Brain microvascular endothelial cell (primary cell): ENCODE measurements at regions not wholly inside any gene's neighbourhood (a gene's known extent, or its start where the extent isn't known, plus 50 kb on each side); places are given as distances from the start of the nearest gene placed in this dataset.

Experiments used
- DNase-seq: peaks from one replicate; pipeline ENCODE4 v3.0.0-alpha.2; 2020
- H3K27ac ChIP-seq: fragments of 250-450 bp; sonication (Bioruptor Pico); 2 replicates; pipeline ENCODE4 v1.5.1; 2020; ENCODE audit warnings: mild to moderate bottlenecking, moderate library complexity
- H3K27me3 ChIP-seq: fragments of 250-450 bp; sonication (Bioruptor Pico); replicated peaks from 2 replicates; pipeline ENCODE4 v1.5.1; 2020; ENCODE audit warnings: mild to moderate bottlenecking
- H3K36me3 ChIP-seq: fragments of 250-450 bp; sonication (Bioruptor Pico); replicated peaks from 2 replicates; pipeline ENCODE4 v1.5.1; 2020; ENCODE audit warnings: mild to moderate bottlenecking
- H3K4me3 ChIP-seq: 2 replicates; pipeline ENCODE4 v1.5.1; 2011; ENCODE audit warnings: low read depth, mild to moderate bottlenecking, control low read depth, low read length, moderate library complexity
- in situ Hi-C: cut with HindIII; loops from 2 replicates; pipeline ENCODE4 v1.10.0; 2017; ENCODE audit warnings: low sequenced_read_pairs, low pct_ligation_motif_present
- TF ChIP-seq, protein P1 (sequence below): IDR thresholded peaks from 2 replicates; pipeline ENCODE4 v1.5.1; 2011; ENCODE audit warnings: low read depth, mild to moderate bottlenecking, moderate library complexity, low read length, control low read depth, inconsistent platforms; ENCODE audit errors: missing control alignments

DNA sequence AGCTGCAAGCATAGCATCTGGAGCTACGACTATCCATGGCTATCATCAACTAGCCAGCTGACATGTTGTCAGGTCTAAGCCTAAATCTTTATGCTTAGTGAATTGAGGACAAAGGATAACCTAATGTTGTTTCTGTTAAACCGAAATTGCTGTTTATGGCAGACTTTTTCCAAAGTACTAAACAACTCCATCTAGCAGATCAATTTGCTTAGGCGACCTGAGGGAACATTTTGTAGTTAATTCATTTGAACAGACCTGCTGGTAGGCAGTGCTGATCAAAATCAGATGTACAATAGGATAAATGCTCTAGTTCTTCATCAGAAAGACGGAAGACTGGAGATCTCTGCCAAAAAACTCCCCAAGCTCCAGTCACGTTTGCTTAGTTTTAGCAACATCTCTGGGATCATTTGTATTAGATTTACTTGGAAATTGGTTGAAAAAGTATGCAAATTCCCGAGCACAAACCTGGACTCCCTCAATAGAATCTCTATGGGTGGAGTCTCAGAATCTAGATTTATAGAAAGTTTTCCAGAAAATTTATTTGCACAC lies 301.6 kb upstream of the NRP1 start:
- Histone ChIP-seq H3K36me3 (no peaks in the 10 kb centered on the region), H3K4me3 (no peak overlapping the region), H3K27ac (no peak overlapping the region), H3K27me3 (no peaks in the 10 kb centered on the region)
- TF ChIP-seq, protein P1, sequence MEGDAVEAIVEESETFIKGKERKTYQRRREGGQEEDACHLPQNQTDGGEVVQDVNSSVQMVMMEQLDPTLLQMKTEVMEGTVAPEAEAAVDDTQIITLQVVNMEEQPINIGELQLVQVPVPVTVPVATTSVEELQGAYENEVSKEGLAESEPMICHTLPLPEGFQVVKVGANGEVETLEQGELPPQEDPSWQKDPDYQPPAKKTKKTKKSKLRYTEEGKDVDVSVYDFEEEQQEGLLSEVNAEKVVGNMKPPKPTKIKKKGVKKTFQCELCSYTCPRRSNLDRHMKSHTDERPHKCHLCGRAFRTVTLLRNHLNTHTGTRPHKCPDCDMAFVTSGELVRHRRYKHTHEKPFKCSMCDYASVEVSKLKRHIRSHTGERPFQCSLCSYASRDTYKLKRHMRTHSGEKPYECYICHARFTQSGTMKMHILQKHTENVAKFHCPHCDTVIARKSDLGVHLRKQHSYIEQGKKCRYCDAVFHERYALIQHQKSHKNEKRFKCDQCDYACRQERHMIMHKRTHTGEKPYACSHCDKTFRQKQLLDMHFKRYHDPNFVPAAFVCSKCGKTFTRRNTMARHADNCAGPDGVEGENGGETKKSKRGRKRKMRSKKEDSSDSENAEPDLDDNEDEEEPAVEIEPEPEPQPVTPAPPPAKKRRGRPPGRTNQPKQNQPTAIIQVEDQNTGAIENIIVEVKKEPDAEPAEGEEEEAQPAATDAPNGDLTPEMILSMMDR = no peak
- in situ Hi-C loops = no loop called here
- no peak for DNase-seq

- no peaks in the 10 kb centered on the region for H3K27me3 ChIP-seq
These were observed 298.0 kb upstream of the NRP1 start for GRCh38 chr10:33632432-33632831.

DNA sequence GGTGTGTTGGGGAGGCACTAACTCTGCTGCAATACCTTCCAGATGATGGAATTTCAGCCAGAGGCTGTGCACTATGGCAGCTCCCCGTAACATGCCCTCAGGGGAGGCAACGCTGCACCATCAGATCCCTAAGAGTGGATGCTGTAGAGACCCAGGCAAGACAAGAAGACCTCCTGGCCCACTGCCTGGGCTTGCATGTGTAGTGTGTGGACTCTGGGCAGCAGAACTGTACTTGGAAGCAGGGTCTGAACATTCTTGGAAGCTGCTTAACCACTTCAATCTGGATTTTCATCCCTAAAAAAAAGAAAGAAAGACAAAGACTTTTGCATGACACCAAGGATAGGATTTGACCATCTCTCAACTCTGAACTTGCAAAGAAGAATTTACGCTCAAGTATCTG lies 297.5 kb upstream of the NRP1 start:
- TF ChIP-seq, protein P1 = no peak
- H3K27me3 ChIP-seq = no peaks in the 10 kb centered on the region
- in situ Hi-C loops = no loop called here
- no peak overlapping the region for H3K4me3 ChIP-seq
- H3K36me3 ChIP-seq = no peaks in the 10 kb centered on the region
- no peak for DNase-seq
- no peak overlapping the region for H3K27ac ChIP-seq

More at GRCh38 chr10:33632432-33632831, 298.0 kb upstream of the NRP1 start:
- no peak for DNase-seq
- TF ChIP-seq, protein P1 = no peak
- Histone ChIP-seq H3K27ac (no peak overlapping the region), H3K36me3 (no peaks in the 10 kb centered on the region), H3K4me3 (no peak overlapping the region)
- in situ Hi-C loops = no loop called here

DNA sequence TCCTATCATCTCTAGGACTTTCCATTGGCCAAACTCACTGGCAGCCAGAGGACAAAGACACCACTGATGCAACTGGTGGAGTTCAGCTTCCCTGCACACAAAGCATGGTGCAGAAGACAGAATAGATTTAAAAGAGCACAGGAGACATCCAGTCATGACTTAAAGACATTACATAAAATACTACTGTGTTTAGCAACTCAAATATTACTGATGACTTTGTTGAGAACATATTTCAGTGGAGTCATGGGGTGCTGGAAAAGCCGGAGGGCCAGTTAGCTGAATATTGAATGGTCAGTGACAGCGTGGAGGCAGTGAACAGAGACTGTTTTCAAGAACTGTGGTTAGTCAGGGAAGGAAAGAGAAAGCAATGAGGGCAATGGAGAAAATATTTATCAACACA lies 296.3 kb upstream of the NRP1 start:
- TF ChIP-seq, protein P1 = no peak
- no peak for DNase-seq
- in situ Hi-C loops = no loop called here
- Histone ChIP-seq H3K4me3 (no peak overlapping the region), H3K27ac (no peak overlapping the region), H3K27me3 (no peaks in the 10 kb centered on the region), H3K36me3 (no peaks in the 10 kb centered on the region)

DNA sequence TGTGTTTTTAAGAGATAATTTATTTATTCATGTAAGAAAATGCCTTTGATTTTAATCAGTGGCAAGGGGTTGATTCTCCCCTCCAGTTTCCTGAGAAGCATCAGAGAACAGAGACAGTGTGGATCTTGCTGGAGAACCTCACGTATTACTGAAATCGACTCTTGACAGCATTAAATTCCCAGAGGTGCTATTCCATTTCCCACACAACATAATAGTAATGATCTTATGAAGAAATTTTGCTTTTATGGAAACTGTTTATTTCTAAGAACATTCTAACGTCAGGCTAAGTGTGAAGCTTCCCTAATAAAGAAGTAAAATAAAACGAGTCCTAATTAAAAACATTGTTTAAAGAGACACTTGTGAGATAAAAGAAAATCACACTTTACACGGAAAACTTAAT lies 293.1 kb upstream of the NRP1 start:
- no peak overlapping the region for H3K4me3 ChIP-seq
- in situ Hi-C loops = no loop called here
- H3K27me3 ChIP-seq = no peaks in the 10 kb centered on the region
- DNase-seq = no peak
- no peak overlapping the region for H3K27ac ChIP-seq
- TF ChIP-seq, protein P1 = no peak
- H3K36me3 ChIP-seq = no peaks in the 10 kb centered on the region

- Histone ChIP-seq H3K4me3 (no peak overlapping the region), H3K27ac (no peak overlapping the region), H3K36me3 (no peaks in the 10 kb centered on the region), H3K27me3 (no peaks in the 10 kb centered on the region)
- DNase-seq = no peak
- in situ Hi-C loops = no loop called here
- TF ChIP-seq, protein P1 = no peak
These were observed 292.5 kb upstream of the NRP1 start for GRCh38 chr10:33626798-33627466.
